Vagina (tissue), 2 donors: ENCODE measurements at regions not wholly inside any gene's neighbourhood (a gene's known extent, or its start where the extent isn't known, plus 50 kb on each side); places are given as distances from the start of the nearest gene placed in this dataset.

Experiments
- CTCF ChIP-seq, 3 experiments: fragments of 450-650 bp in 2 of 3; fragments of 200-600 bp in 1 of 3; sonication (generic) in 1 of 3; IDR thresholded peaks; one replicate each; pipeline ENCODE4 v1.5.1; 2017 to 2019; ENCODE audit warnings: antibody characterized with exemption in 3 of 3, mild to moderate bottlenecking in 2 of 3, moderate library complexity in 2 of 3
- POLR2A ChIP-seq, 2 donors: fragments of 450-650 bp; IDR thresholded peaks; one replicate each; pipeline ENCODE4 v1.6.1; 2017; ENCODE audit warnings: antibody characterized with exemption in 2 of 2, mild to moderate bottlenecking in 2 of 2, moderate library complexity in 2 of 2

- TF ChIP-seq CTCF (IDR thresholded peaks at IDR 0.05), result no peak
- TF ChIP-seq POLR2A (IDR thresholded peaks at IDR 0.05), result no peak
Measured at GRCh38 chr9:107123389-107123788, 159.7 kb upstream of the RAD23B start.
